GM12878 (cell line): ENCODE measurements at regions not wholly inside any gene's neighbourhood (a gene's known extent, or its start where the extent isn't known, plus 50 kb on each side); places are given as distances from the start of the nearest gene placed in this dataset.

ENCODE experiments used
- ATAC-seq: fragments of 200-7000 bp; cut with Tn5 transposase; 3 replicates; pipeline ENCODE4 v1.9.1; 2020; ENCODE audit warnings: mild to moderate bottlenecking, moderate library complexity
- BruUV-seq: library from RNA; stranded (reverse); fragments of 400-500 nt; replicated peaks from 2 replicates; lab custom pipeline; 2021; lab: Mats Ljungman, UMichigan
- CTCF ChIA-PET: fragments of 300-600 bp; sonication (Branson Sonifier 250); formaldehyde crosslinking; extraction: SDS; loops from one replicate; lab custom pipeline; 2021; ENCODE audit warnings: inconsistent platforms; lab: Yijun Ruan, JAX
- POLR2A ChIA-PET: fragments of 350-600 bp; formaldehyde crosslinking; extraction: SDS; loops from one replicate; lab custom pipeline; 2021; ENCODE audit warnings: inconsistent platforms; lab: Charles Lee
- RAD21 ChIA-PET: fragments of 300-600 bp; sonication (Branson Sonifier 250); formaldehyde crosslinking; loops from one replicate; lab custom pipeline; 2023; ENCODE audit warnings: antibody characterized with exemption; ENCODE audit not compliant: unreplicated experiment; lab: Charles Lee
- SMC1A ChIA-PET: fragments of 300-600 bp; sonication (Branson Sonifier 250); formaldehyde crosslinking; loops from one replicate; lab custom pipeline; 2023; ENCODE audit not compliant: unreplicated experiment, uncharacterized antibody; lab: Charles Lee
- DNase-seq: peaks from one replicate; pipeline ENCODE4 v3.0.0-alpha.2; 2011; ENCODE audit warnings: low read depth, low spot score
- FAIRE-seq: peaks from 3 replicates; lab custom pipeline; 2011; peaks lifted over from hg19 to GRCh38; lab: Jason Lieb, UNC
- H2AFZ ChIP-seq: 2 replicates; pipeline ENCODE4 v1.6.0; 2011; ENCODE audit warnings: low read depth, low read length, control low read depth; ENCODE audit not compliant: control insufficient read depth
- H3K27ac ChIP-seq: 2 replicates; pipeline ENCODE4 v1.5.1; 2011; ENCODE audit warnings: control low read depth; ENCODE audit not compliant: control insufficient read depth, insufficient read depth
- H3K27me3 ChIP-seq, 2 experiments: replicated peaks in 1 of 2; 2 replicates each; pipeline versions ENCODE4 v1.6.0 to v1.6.1; 2011; ENCODE audit warnings: low read length in 1 of 2; ENCODE audit not compliant: control insufficient read depth in 2 of 2, insufficient read depth in 2 of 2
- H3K36me3 ChIP-seq, 2 experiments: 2 replicates each; pipeline ENCODE4 v1.5.1; 2011; ENCODE audit warnings: low read length in 1 of 2; ENCODE audit not compliant: control insufficient read depth in 2 of 2, insufficient read depth in 2 of 2
- H3K4me1 ChIP-seq: 2 replicates; pipeline ENCODE4 v1.6.1; 2011; ENCODE audit warnings: mild to moderate bottlenecking, low read length, moderate library complexity, mixed read lengths; ENCODE audit not compliant: control insufficient read depth, insufficient read depth
- H3K4me2 ChIP-seq: 2 replicates; pipeline ENCODE4 v1.6.0; 2011; ENCODE audit warnings: control low read depth; ENCODE audit not compliant: control insufficient read depth, insufficient read depth
- H3K4me3 ChIP-seq: fragments of 200-600 bp; sonication (generic); 2 replicates; pipeline ENCODE4 v1.5.1; 2016
- H3K79me2 ChIP-seq: 2 replicates; pipeline ENCODE4 v1.6.0; 2011; ENCODE audit warnings: low read length; ENCODE audit not compliant: control insufficient read depth, insufficient read depth
- H3K9ac ChIP-seq: 2 replicates; pipeline ENCODE4 v1.8.0; 2011; ENCODE audit warnings: low read length, control low read depth, mixed read lengths; ENCODE audit not compliant: control insufficient read depth, insufficient read depth
- H3K9me3 ChIP-seq: replicated peaks from 3 replicates; pipeline ENCODE4 v1.5.1; 2011; ENCODE audit warnings: mild to moderate bottlenecking, low read length; ENCODE audit not compliant: control insufficient read depth, insufficient read depth
- H4K20me1 ChIP-seq: 2 replicates; pipeline ENCODE4 v1.6.0; 2011; ENCODE audit not compliant: control insufficient read depth, insufficient read depth
- JUNB ChIP-seq: IDR thresholded peaks from 2 replicates; pipeline ENCODE4 v1.6.1; 2016; ENCODE audit warnings: antibody characterized with exemption, mild to moderate bottlenecking
- ZNF592 ChIP-seq: fragments of 450-650 bp; IDR thresholded peaks from 2 replicates; pipeline ENCODE4 v1.6.1; 2017; ENCODE audit warnings: mild to moderate bottlenecking, moderate library complexity
- WGBS: methylation state at CpG from one replicate; pipeline ENCODE4 v1.1.6; 2016; ENCODE audit warnings: low lambda C conversion rate; ENCODE audit not compliant: insufficient replicate concordance, insufficient coverage; ENCODE audit errors: missing lambda C conversion rate; 5-methylcytosine and 5-hydroxymethylcytosine counted together
- in situ Hi-C: fragments of 300-500 bp; cut with MboI; formaldehyde crosslinking; loops from 9 replicates; pipeline ENCODE4 v1.14.3; 2018; ENCODE audit warnings: mixed read lengths
- intact Hi-C: fragments of 100-400 bp; cut with micrococcal nuclease; formaldehyde crosslinking; loops from one replicate; pipeline ENCODE4 v1.14.2; 2022; ENCODE audit not compliant: unreplicated experiment

- H2AFZ ChIP-seq, result no peak overlapping the region
- no TSS peak for BruUV-seq
- in situ Hi-C loops, result no loop called here
Measured at GRCh38 chr3:18245721-18246120, 179.4 kb downstream of the SATB1 start.

More at GRCh38 chr3:18245721-18246120, 179.4 kb downstream of the SATB1 start:
- no peak for TF ChIP-seq ZNF592
- peak; percentile 40; the same call in 1 of the 2 replicates for TF ChIP-seq JUNB
- no peaks in the 10 kb centered on the region for H3K9me3 ChIP-seq
- no peaks in the 10 kb centered on the region for H3K79me2 ChIP-seq
- DNase-seq (no peak), FAIRE-seq (no peak), ATAC-seq (peak; percentile 80)
- 2% methylated on average over 4 of the region's 4 CpGs for WGBS
- no peak overlapping the region for H3K4me3 ChIP-seq
- ChIA-PET POLR2A (no interaction called here), RAD21 (no interaction called here), CTCF (no interaction called here), SMC1A (no interaction called here)
- H3K36me3 ChIP-seq, result no peaks in the 10 kb centered on the region
- intact Hi-C loops, result no loop called here
- H3K4me1 ChIP-seq, result no peaks in the 10 kb centered on the region
- no peaks in the 10 kb centered on the region; a peak in 1 of 4 replicates for H3K27me3 ChIP-seq
- H4K20me1 ChIP-seq, result no peaks in the 10 kb centered on the region
- no peak overlapping the region for H3K9ac ChIP-seq
- H3K27ac ChIP-seq, result no peak overlapping the region
- no peak overlapping the region for H3K4me2 ChIP-seq
